CD4-positive, alpha-beta T cell treated with Interferon alpha-2 for 1 hour (primary cell): ENCODE measurements at regions not wholly inside any gene's neighbourhood (a gene's known extent, or its start where the extent isn't known, plus 50 kb on each side); places are given as distances from the start of the nearest gene placed in this dataset.

Experiments
- DNase-seq, 2 donors: peaks; one replicate each; pipeline ENCODE4 v3.0.0-alpha.2; 2020 to 2022

GRCh38 chr5:86786955-86787354 is 169.2 kb downstream of the COX7C start:
- no peak for DNase-seq

- no peak for DNase-seq
Measured at GRCh38 chr5:86795659-86796058, 177.9 kb downstream of the COX7C start.

GRCh38 chr5:86797677-86798076 is 179.9 kb downstream of the COX7C start:
- no peak for DNase-seq

GRCh38 chr5:86806206-86806605 is 188.5 kb downstream of the COX7C start:
- no peak for DNase-seq

- no peak for DNase-seq
Measured at GRCh38 chr5:86807046-86808031, 189.6 kb downstream of the COX7C start.

- no peak for DNase-seq
Measured at GRCh38 chr5:86814315-86814714, 196.6 kb downstream of the COX7C start.

- no peak for DNase-seq
Measured at GRCh38 chr5:86814907-86815306, 197.2 kb downstream of the COX7C start.

GRCh38 chr5:86824637-86825036 is 206.9 kb downstream of the COX7C start:
- DNase-seq: no peak

GRCh38 chr5:86831128-86831527 is 213.4 kb downstream of the COX7C start:
- DNase-seq: no peak

GRCh38 chr5:86833868-86834267 is 216.1 kb downstream of the COX7C start:
- DNase-seq: no peak

GRCh38 chr5:86837610-86838009 is 219.9 kb downstream of the COX7C start:
- no peak for DNase-seq

- DNase-seq: no peak
Measured at GRCh38 chr5:86838083-86838482, 220.3 kb downstream of the COX7C start.

- DNase-seq: no peak
Measured at GRCh38 chr5:86841000-86841644, 223.4 kb downstream of the COX7C start.

- no peak for DNase-seq
Measured at GRCh38 chr5:86858442-86858841, 240.7 kb downstream of the COX7C start.

- no peak for DNase-seq
Measured at GRCh38 chr5:86861512-86861911, 243.8 kb downstream of the COX7C start.

GRCh38 chr5:86862093-86862492 is 244.4 kb downstream of the COX7C start:
- no peak for DNase-seq

- no peak for DNase-seq
Measured at GRCh38 chr5:86864051-86864450, 246.3 kb downstream of the COX7C start.

GRCh38 chr5:86865256-86865785 is 247.6 kb downstream of the COX7C start:
- DNase-seq: no peak

- no peak for DNase-seq
Measured at GRCh38 chr5:86866036-86866435, 248.3 kb downstream of the COX7C start.

- no peak for DNase-seq
Measured at GRCh38 chr5:86869268-86869667, 251.5 kb downstream of the COX7C start.

- DNase-seq: no peak
Measured at GRCh38 chr5:86875539-86875938, 257.8 kb downstream of the COX7C start.

- DNase-seq: no peak
Measured at GRCh38 chr5:86878250-86878649, 260.5 kb downstream of the COX7C start.

- DNase-seq: no peak
Measured at GRCh38 chr5:86879086-86879485, 261.3 kb downstream of the COX7C start.

GRCh38 chr5:86880344-86880743 is 262.6 kb downstream of the COX7C start:
- no peak for DNase-seq
